ENCODE measurements at regions not wholly inside any gene's neighbourhood (a gene's known extent, or its start where the extent isn't known, plus 50 kb on each side); places are given as distances from the start of the nearest gene placed in this dataset.

GRCh38 chr12:74899031-74899829 lies 310.4 kb downstream of the KCNC2 start:
- no peak for DNase-seq (ENCODE audit: low read depth in 3 of 3, low spot score in 2 of 3)

- no peak for DNase-seq (ENCODE audit: low read depth in 3 of 3, low spot score in 2 of 3)
Measured at GRCh38 chr12:74900232-74900631, 309.4 kb downstream of the KCNC2 start.

- DNase-seq (ENCODE audit: low read depth in 3 of 3, low spot score in 2 of 3): no peak
Measured at GRCh38 chr12:74903522-74903921, 306.1 kb downstream of the KCNC2 start.

GRCh38 chr12:74906224-74906623 lies 303.4 kb downstream of the KCNC2 start:
- DNase-seq (ENCODE audit: low read depth in 3 of 3, low spot score in 2 of 3): no peak

- no peak for DNase-seq (ENCODE audit: low read depth in 3 of 3, low spot score in 2 of 3)
Measured at GRCh38 chr12:74910831-74911230, 298.8 kb downstream of the KCNC2 start.

- DNase-seq (ENCODE audit: low read depth in 3 of 3, low spot score in 2 of 3): no peak
Measured at GRCh38 chr12:74914378-74914777, 295.3 kb downstream of the KCNC2 start.

- DNase-seq (ENCODE audit: low read depth in 3 of 3, low spot score in 2 of 3): no peak
Measured at GRCh38 chr12:74915718-74916117, 293.9 kb downstream of the KCNC2 start.

GRCh38 chr12:74917743-74918142 lies 291.9 kb downstream of the KCNC2 start:
- no peak for DNase-seq (ENCODE audit: low read depth in 3 of 3, low spot score in 2 of 3)

- no peak for DNase-seq (ENCODE audit: low read depth in 3 of 3, low spot score in 2 of 3)
Measured at GRCh38 chr12:74918291-74918690, 291.3 kb downstream of the KCNC2 start.

- no peak for DNase-seq (ENCODE audit: low read depth in 3 of 3, low spot score in 2 of 3)
Measured at GRCh38 chr12:74922117-74922516, 287.5 kb downstream of the KCNC2 start.

- no peak for DNase-seq (ENCODE audit: low read depth in 3 of 3, low spot score in 2 of 3)
Measured at GRCh38 chr12:74922642-74923041, 287.0 kb downstream of the KCNC2 start.

- no peak for DNase-seq (ENCODE audit: low read depth in 3 of 3, low spot score in 2 of 3)
Measured at GRCh38 chr12:74941670-74942069, 268.0 kb downstream of the KCNC2 start.

- no peak for DNase-seq (ENCODE audit: low read depth in 3 of 3, low spot score in 2 of 3)
Measured at GRCh38 chr12:74945771-74946198, 263.9 kb downstream of the KCNC2 start.

- no peak for DNase-seq (ENCODE audit: low read depth in 3 of 3, low spot score in 2 of 3)
Measured at GRCh38 chr12:74953697-74954096, 255.9 kb downstream of the KCNC2 start.

- no peak for DNase-seq (ENCODE audit: low read depth in 3 of 3, low spot score in 2 of 3)
Measured at GRCh38 chr12:74957231-74957630, 252.4 kb downstream of the KCNC2 start.

GRCh38 chr12:74957634-74958033 lies 252.0 kb downstream of the KCNC2 start:
- no peak for DNase-seq (ENCODE audit: low read depth in 3 of 3, low spot score in 2 of 3)

- DNase-seq (ENCODE audit: low read depth in 3 of 3, low spot score in 2 of 3): no peak
Measured at GRCh38 chr12:74959657-74960056, 250.0 kb downstream of the KCNC2 start.

GRCh38 chr12:74963304-74963703 lies 246.3 kb downstream of the KCNC2 start:
- DNase-seq (ENCODE audit: low read depth in 3 of 3, low spot score in 2 of 3): no peak

- DNase-seq (ENCODE audit: low read depth in 3 of 3, low spot score in 2 of 3): no peak
Measured at GRCh38 chr12:74963867-74964331, 245.7 kb downstream of the KCNC2 start.

GRCh38 chr12:74964390-74964789 lies 245.2 kb downstream of the KCNC2 start:
- DNase-seq (ENCODE audit: low read depth in 3 of 3, low spot score in 2 of 3): no peak

GRCh38 chr12:74971201-74971600 lies 238.4 kb downstream of the KCNC2 start:
- no peak for DNase-seq (ENCODE audit: low read depth in 3 of 3, low spot score in 2 of 3)

- DNase-seq (ENCODE audit: low read depth in 3 of 3, low spot score in 2 of 3): no peak
Measured at GRCh38 chr12:74977832-74978481, 231.7 kb downstream of the KCNC2 start.

All from right renal cortex interstitium (tissue), 3 donors.